ENCODE measurements at regions not wholly inside any gene's neighbourhood (a gene's known extent, or its start where the extent isn't known, plus 50 kb on each side); places are given as distances from the start of the nearest gene placed in this dataset.
A peak's percentile ranks its signal among the peaks of the same experiment; 100 is the strongest.

DNA sequence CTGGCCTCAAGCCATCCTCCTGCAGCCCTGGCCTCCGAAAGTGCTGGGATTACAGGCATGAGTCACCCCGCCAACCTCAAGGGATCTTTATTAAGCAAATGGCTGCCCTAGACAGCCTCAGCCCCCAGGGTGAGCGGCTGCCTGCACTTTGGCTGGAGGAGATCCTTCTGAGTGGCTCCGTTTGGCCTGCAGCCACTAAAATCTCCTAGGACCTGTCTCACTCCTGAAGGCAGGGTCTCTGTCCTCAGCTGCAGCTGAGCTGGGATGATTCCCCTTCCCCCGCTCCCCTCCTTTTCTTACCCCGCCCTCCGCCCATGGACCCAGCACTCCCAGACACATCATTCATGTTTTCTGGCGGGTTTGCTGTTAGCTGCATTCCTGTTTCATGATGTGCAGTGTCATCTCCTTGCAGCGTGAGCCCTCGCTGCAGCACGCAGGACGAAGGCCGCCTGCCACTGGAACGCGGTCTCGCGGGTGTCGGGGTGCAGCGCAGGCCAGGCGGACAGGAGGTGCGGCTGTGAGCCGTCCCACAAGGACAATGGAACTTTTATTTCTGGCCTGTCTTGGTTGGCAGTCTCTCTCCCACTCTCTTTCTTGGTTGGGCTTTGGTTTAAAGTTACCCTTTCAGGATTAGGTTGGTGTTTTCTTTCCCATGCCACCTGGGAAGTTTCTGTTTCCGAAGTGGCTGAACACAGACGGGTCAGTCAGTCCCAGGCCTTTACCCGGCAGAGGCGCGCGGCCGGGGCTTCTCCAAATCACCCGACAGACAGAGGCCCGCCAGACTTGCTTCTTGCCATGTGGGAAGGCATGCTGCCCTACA lies 137.1 kb downstream of the FOXD1 start:
- peak; percentile 16 for DNase-seq (ENCODE audit: low read depth)

DNA sequence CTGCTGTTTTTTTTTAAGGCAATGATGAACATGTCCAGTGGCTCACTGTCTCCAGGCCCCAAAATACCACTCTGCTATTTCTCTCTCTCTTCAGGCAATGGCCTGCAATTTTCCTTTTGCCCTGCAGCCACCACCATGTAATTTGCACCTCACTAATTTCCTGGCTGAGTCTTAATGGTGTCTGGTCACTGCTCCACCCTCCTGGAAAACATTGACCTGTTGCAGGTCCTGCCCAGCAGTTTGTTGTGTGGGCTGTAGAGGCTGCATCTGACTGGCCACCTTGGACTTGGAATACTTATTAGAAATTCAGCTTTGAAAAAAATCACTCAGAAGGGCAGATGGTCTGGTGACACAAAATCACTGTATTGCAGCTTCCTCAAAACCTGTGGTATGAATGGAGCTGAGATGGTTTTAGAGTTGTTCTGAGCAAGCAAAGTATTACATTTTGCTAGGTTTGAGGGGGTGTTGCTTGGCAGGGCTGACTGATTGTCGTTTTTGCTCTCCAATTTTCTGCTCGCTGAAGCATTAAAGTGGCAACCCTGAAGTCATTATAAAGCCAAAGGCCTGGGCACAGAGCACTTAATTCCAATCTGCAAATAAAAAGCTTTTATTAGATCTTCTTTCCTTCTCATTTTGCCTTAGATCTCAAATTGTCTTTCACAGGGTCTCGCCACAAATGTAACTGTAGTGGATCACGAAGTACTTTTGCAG lies 134.8 kb downstream of the TMEM174 start:
- DNase-seq (ENCODE audit: low read depth) = no peak

DNA sequence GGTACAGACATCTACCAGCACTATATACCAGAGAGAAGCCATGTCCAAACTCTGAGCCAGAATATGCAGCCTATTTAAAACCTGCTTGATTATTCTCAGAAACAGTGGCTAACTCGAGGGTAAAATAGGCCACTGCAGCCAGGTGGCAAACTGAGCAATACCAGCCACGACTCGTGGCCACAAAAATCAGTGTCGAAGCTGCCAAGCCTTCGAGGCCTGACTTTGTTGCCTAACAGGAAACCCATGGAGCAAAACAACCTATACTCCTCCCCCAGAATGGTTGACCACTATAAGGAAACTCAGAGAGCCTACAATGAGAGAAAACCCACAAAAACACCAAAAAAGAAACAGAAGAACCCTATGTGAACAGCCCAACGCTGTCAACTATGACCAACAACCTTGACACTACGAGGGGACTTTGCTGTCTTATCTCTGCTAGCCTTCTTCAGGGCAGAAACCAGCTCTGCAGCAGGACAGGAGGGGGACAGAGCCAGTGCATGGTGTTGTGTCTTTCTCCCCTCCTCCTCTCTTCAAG lies 133.8 kb downstream of the TMEM174 start:
- no peak for DNase-seq (ENCODE audit: low read depth)

DNA sequence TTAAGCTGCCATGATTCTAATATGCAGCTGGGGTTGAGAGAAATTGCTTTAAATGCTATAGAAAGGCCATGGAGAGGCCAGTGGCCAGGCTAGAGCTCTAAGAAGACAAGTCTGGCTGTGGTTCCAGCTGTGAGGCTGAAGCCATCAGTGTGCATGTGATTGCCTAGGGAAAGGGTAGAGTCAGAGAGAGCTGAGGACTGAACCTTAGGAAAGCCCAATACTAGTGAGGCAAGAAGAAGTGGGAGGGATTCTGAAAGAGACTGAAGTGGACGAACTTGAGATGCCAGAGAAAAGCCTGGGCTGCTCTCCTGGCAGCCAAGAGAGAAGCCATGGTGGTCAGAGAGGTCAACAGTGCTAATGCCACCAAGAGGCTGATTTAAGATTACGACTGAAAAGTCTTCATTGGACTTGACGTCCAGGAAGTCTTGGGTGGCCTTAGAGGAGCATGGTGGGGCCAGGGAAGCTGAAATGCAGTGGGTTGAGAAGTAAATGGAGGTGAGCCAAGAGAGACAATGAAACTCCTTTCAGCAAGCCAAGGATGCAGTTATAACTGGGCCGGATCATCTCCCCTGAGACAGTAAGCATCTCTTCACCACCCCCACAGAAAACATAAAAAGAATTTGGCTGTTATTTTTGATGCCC lies 133.2 kb downstream of the TMEM174 start:
- DNase-seq (ENCODE audit: low read depth) = no peak

DNA sequence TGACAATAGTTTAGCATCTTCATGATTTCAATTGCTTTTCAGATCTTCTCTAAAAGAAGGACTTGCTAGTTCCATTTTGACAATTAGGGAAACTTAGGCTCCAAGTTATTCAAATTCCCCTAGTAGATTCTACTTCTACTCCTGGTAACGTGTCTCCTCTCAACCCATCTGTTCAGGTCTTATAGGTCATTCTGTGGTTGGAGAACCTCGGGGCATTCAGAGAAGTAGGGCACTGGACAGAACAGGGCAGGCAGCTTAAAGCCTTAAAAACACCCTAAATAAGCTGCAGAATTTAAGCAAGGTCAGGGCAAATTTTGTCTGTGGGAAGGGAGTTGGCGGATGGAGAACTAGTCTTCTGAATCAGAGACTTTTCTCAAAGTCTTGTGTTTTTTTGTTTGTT lies 132.4 kb downstream of the TMEM174 start:
- no peak for DNase-seq (ENCODE audit: low read depth)

DNA sequence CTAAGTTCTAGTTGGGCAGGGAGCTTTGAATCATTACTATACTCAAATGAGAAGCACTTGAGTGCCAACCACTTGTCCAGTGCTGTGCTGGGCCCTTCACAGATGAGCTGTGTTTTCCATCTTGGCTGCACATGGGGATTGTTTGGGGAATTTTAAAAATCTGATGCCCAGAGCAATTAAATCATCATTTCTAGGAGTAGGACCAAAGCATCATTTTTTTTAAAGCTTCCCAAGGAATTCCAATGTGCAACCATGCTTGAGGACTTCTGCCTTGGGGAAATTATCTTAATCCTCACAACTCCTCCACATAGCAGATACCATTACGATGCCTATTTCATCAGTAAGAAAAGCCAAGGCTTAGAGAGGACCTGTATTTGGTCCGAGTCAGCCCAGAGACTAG lies 131.4 kb downstream of the TMEM174 start:
- DNase-seq (ENCODE audit: low read depth) = no peak

DNA sequence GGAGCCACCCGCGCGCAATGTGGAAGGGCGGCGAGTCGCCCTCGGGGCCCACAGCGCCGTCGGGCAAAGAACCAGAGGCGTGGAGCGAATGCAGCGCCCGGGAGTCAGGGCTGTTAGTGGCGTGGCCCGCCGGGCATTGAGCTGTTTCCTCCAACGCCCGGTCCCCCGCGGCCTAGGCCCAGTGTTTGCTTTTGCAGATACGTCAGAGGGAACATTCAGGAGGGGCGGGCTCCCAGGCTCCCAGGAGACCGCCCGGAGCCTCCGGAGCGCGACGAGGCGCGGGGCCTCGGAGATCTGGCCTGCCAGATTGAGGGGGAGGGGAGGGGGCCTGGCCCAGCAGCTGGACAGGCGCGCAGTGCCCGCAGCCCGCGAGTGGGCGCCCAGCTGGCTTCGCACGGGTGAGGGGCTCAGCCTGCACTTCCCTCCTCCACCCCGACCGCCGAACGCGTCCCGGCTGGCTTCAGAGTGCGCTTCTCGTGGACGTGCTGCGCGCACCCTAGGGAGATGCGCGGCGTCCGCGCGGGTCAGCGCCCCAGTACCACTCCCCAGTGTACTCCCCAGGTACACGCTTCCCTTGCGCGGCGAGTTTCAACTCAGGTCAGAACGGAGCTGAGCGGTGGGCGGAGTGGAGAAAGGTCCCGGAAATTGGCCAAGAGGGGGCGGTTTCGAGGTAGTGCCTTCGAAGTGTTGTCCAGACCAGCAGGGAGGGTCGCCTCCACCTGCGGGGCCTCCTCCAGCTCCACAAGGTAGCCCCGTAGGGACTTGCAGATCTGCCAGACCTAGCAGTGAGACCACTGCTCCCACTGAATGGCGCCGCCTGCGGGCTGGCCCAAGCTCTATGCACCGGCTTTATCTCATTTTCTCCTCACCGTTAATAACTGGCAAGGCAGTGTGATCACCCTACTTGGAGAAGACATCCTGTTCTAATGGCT lies 130.4 kb downstream of the TMEM174 start:
- no peak for DNase-seq (ENCODE audit: low read depth)

DNA sequence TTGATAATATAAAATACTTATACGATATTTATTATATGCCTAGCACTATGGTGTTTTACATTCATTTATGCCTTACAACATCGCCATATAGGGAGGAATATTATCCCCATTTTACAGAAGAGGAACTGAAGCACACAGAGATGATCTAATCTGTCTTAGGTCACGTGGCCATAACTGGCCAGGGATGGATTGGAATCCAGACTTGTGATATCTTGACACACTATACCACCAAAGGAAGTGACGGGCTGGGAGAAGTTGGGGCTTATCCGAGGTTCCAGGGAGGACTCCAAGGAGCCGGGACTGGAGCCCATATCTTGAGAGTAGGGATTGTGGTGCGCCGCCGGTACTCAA lies 129.8 kb downstream of the TMEM174 start:
- DNase-seq (ENCODE audit: low read depth) = no peak

DNA sequence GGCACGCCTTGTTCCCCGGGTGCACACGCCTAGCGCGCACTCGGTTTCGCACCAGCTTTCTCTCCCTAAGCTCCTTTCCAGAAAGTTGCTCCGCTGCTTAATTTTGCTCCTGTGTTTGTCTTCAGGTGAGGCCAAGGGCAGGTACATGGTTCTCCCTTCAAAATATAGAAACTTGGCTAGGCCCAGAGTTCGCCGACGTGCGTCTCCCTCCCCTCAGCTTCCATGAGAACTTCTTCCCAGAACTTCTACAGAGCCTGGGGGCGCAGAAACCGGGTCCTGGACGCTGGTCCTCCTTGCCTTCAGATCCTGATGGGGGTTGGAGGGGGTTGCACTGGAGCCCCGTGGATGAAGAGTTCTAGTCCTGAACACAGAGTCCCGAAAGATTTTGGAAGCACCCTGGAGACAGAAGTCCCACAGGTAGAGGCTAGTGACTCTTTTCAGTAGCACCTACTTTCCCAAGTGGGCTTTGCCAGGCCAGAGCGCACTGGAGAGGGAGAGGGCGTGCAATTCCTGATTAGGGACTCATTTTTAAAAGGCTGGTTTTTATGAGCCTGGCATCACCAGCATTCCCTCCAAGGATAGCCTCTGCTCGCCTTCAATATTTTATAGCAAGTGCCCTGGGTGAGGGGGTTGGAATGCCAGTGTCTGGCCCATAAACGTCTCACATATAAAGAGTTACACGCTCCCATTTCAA lies 128.4 kb downstream of the TMEM174 start:
- DNase-seq (ENCODE audit: low read depth) = no peak

DNA sequence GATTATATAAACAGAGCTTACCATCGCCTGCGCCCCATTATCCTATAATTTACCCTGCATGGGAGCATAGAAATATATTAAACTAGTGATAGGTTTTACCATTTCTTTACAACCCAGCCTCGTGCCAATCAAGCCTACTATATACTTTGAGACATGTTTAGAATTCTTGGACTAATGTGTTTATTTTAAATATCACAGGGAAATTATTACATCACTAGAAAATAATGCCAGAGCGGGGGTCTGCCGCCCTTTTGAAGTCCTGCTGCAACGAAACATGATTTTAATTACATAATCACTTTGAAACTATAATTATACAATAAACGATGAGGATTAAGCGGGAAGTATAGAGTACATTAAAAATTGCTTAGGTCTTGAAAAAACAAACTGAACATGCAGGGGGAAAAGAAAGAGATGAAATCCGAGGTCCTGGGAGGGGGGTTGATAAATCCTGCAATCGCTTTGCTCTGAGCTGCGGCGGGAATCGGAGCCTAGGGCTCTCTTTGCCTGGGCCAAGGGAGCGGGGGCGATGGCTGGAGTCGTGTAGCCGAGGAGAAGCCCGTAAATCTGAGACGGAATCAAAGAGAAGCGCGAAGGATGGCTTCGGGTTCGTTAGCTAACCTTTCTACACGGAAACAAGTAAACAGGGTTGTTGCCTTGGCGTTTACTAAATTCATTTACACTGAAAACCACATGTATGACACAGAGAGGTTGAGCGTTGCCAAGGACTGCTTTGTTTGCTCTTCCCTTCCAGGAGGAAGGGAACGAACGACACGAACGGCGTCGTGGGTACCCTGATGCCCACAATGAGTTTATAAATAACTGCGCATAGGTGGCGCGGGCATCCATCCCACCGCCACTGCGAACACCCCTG lies 127.6 kb downstream of the TMEM174 start:
- no peak for DNase-seq (ENCODE audit: low read depth)

DNA sequence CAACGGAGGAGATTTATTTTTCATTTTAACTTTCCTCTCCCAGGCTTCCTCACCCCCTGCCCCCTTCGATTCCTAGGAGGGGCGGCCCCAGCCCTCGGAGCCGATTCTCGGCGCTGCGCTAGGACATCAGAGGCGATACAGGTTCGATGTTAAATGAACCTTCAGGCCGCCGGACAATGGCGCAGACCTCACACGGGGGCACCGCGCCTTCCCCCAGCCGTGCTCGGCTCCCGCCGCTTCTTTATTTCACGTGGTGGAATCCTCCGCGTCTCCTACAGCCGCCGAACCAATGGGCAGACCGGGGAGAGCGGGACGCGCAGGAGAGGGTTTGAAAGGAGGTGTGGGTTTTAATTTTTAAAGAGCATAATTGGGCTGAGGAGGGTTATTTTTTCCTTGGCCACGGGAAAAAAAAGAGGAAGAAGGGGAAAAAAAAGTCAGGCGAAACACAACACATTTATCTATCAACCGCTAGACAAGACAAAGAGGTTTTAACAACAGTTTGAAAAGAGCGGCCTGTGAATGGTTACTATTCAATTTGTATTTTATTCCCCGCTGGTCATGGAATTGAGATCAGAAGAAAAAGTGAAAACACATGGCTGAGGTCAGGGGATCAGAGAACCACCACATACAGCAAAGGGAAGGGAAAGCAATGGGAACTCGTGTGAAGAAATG lies 126.8 kb downstream of the TMEM174 start:
- no peak for DNase-seq (ENCODE audit: low read depth)

DNA sequence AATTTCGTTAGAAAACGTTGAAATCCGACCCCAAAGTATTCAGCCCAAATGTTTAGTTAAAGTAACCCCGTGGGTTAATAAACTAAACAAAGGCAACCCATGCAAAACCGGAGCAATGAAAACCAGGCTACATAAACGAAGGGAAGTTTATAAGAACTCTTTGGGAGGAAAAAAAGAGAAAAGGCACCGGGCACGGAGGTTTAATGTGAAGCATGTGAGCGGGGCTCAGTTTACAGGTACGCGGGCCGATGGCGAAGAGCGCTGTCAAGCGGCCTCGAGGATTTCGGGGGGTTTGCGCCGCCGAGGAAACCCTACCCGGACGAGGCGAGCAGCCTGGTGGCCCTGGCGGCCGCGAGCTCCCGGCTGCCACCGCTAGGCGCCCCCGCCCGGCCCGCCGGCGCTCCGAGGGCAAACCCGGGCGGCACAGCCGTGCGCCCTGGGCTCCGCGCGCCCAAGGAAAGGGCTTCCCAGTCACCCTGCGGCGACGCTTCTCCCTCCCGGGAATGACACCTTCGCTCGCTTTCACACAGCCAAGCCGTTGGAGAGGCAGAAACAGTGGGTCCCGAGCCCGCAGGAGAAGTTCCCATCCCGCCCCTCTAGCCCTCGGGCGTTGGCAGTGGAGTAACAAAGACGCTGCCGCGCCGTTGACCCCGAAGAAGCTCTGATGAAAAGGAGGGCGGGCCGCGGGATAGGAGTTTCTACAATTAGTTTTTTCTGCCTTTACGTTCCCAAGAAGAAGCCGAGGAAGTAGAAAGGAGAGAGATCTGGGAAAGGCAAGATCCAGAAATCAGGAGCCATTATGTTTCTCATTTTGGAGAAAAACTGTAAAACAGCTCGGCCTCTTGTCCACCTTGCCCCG lies 126.0 kb downstream of the TMEM174 start:
- DNase-seq (ENCODE audit: low read depth) = no peak

DNA sequence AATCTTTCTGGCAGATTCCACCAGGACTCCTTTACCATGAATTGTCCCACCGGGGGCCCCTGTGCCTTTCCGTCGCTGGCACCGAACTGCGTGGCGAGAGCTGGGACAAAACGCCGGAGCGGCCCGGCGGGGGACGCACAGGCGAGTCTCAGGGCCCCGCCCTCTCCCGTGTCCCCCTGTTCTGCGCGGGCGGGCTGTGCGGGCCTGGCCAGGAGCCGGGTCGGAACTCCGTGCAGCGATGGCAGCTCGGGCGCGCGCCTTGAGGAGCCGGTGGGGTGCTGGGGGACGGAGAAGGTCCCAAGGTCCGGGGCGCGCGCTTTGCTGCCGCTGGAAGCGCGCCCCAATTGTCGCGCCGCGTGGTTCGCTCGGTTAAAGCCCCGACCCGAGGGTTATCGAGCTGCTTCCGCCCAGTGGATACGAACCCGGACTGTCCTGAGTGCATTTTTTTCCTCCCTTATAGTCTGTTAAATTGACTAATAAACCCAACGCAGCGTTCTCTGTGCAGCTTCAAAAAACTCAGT lies 125.3 kb downstream of the TMEM174 start:
- DNase-seq (ENCODE audit: low read depth) = no peak

DNA sequence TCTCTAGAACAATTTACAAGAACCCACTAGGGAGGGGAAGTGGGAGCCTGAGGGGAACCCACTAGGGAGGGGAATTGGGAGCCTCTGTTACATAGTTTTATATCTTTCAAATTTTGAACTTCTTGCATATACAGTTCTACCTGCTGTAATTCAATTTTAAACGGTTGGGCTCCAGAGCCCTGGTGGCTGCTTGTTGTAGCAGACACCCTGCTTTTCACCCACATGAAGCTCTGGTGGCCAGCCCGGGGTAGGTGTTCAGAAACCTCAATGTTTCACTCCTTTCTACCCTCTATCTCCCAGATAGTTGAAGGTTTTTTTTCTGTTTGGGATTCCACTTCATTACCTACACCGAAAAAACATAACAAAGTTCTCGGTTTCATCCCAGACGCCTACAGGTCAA lies 124.4 kb downstream of the TMEM174 start:
- no peak for DNase-seq (ENCODE audit: low read depth)

DNA sequence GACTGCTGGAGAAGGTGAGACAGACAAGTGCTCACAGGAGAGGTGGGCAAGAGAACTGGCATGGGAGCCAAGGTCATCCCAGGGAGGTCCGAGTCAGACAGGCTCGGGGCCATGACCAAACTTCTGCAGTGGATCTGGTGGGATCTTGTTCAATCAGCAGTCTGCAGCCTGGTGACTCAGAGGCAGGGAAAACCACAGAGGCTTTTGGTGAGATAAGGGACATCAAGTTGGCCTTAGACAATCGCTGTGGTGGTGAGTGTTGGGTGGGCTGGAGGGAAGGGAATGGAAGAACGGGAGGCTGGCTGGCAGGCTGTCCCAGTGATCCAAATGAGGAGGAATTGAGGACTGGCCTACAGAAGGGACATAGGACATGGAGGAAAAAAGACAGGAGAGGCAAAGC lies 123.8 kb downstream of the TMEM174 start:
- DNase-seq (ENCODE audit: low read depth) = no peak

DNA sequence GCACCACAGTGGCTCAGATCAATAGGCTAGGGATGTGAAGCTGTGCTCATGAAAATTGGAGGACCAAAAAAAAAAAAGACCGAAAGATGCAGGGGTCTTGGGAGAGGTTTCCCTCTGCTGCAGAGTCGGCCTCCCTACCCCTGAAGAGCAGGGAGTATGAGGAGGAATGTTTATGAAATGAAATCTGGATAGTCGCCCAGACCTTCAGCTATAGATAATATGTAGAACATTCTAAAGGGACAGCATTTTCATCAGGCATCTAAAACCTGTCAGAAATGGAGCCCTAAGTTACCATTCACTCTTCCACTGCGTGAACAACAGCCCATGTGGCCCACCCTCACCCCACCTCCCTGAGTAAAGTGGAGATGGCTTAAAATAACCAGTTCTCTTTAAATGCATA lies 122.9 kb downstream of the TMEM174 start:
- DNase-seq (ENCODE audit: low read depth) = no peak

DNA sequence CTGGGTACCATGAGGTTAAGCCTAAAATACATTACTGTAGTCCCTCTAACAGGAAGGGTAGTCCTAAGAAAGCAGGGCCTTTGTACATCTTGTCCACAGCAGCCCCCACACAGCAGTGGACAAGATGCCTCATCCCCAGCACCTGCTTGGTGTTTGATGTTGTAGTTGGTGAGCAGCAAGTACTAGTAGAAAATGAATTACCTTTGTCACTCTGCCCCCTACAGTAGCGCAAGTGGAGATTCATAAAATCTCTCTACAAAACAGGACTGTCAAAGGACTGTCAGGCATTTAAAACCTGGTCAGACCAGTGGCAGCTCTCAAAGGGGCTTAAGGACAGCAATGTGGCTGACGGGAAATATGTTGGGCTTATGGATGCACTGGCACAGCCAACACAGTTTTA lies 122.5 kb downstream of the TMEM174 start:
- no peak for DNase-seq (ENCODE audit: low read depth)

DNA sequence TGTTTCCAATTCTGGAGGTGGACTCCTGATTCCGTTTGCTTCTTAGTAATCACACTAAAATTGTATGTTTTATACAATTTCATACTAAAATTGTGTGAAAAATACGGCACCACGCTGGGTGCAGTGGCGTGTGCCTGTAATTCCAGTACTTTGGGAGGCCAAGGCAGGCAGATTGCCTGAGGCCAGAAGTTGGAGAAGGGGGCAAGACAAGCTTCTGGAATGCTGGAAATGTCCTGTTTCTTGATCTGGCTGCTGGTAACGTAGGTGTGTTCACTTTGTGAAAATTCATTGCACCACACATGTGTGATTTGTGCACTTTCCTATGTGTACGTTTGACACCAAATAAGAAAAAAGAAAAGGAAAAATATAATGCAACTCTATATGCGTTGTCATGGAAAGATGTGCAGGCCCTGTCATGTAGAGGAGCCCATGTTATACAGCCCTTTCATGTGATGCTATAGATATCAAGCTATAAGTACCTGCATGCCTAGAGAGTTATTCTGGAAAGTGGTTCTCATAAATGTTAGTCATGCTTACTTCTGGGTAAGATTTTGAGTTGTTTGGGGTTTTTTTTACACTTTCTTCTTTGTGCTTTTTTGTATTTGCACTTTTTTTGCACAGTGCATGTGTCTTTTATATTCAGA lies 119.9 kb downstream of the TMEM174 start:
- no peak for DNase-seq (ENCODE audit: low read depth)
